HG03460 (cell line): ENCODE measurements at regions not wholly inside any gene's neighbourhood (a gene's known extent, or its start where the extent isn't known, plus 50 kb on each side); places are given as distances from the start of the nearest gene placed in this dataset.

Experiments
- ATAC-seq: cut with Tn5 transposase; IDR thresholded peaks from one replicate; pipeline ENCODE4 v1.9.1; 2021; ENCODE audit not compliant: unreplicated experiment

GRCh38 chr18:37741032-37741623, 175.5 kb upstream of the CELF4 start:
- ATAC-seq: no peak

DNA sequence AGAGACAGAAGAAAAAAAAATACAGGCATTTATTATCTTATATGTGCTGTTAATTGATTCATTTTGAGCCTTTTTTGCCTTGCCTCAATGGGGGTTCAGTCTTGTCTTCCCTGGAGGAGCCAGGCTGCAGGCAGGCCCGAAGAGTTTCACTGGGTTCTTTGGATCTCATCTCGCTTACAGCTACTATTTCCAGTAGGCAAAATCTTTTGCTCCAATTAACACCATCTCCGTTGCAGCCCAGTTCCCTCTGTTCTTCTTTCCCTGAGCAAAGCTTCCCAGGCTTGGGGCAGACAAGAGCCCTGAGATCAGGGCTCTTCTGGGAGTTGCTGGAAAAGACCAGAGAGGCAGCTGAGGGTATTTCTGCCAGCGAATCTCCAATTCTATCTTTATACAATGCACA, 168.8 kb upstream of the CELF4 start:
- ATAC-seq: no peak

GRCh38 chr18:37729716-37730115, 164.1 kb upstream of the CELF4 start:
- ATAC-seq: no peak

- no peak for ATAC-seq
These were observed 158.6 kb upstream of the CELF4 start for GRCh38 chr18:37724206-37724605.

GRCh38 chr18:37721544-37722522, 156.2 kb upstream of the CELF4 start:
- ATAC-seq: no peak

- no peak for ATAC-seq
These were observed 155.1 kb upstream of the CELF4 start for GRCh38 chr18:37720663-37721062.

DNA sequence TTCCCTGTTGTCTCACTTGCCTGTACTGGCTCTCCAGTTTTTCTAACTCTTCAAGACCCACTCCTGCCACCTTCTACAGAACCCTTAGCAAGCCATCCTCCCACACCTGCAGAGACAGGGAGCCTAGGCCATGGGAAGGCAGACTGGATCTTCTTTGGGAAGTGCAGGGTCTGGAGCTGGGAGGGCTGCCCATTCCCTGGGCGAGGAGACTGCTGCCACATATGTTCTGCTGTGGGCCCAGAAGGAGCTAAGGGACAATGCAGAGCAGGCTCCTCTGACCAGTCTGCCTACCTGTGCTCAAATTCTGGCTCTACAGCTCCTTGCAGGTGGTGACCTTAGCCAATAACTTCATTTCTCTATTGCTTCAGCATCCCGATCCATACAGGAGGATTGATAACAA, 152.1 kb upstream of the CELF4 start:
- ATAC-seq: no peak

DNA sequence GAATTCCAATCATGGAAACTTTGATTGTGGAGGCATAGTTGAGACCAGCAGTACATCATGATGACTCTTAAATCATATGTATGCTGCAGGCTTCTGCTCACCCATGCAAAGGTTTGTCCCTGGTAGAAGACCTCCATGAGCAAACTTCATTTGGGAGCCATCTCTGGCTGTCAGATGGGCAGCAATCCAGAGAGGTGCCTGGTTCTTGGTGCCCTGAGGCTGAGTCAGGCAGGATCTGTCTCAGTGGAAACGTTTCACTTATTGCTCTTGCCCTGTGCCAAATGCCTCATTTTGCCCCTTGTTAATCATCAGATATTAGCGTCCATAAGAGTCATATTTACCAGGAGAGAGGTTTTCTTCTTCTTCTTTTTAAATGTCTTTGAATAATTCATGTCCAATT, 151.5 kb upstream of the CELF4 start:
- ATAC-seq: no peak

- no peak for ATAC-seq
These were observed 150.6 kb upstream of the CELF4 start for GRCh38 chr18:37716106-37716735.

- no peak for ATAC-seq
These were observed 149.1 kb upstream of the CELF4 start for GRCh38 chr18:37714691-37715090.

DNA sequence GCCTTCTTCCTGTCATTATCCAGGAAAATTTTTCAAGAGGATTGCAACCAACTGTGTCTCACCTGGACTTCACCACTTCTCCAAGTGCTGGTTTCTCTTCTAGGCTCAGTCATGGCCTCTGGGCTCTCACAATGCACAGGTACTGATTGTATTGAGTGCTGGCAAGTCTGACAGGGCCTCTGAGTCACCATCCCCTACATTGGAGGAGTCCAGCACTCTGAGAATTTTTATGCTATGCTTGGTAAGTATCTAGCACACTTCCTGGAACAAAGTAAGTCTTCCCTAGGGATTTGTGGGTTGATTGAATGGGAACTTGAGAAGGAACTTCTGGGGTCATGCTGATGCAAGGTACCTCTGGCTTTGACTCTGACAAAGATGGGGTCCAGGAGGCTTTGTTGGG, 147.2 kb upstream of the CELF4 start:
- no peak for ATAC-seq

DNA sequence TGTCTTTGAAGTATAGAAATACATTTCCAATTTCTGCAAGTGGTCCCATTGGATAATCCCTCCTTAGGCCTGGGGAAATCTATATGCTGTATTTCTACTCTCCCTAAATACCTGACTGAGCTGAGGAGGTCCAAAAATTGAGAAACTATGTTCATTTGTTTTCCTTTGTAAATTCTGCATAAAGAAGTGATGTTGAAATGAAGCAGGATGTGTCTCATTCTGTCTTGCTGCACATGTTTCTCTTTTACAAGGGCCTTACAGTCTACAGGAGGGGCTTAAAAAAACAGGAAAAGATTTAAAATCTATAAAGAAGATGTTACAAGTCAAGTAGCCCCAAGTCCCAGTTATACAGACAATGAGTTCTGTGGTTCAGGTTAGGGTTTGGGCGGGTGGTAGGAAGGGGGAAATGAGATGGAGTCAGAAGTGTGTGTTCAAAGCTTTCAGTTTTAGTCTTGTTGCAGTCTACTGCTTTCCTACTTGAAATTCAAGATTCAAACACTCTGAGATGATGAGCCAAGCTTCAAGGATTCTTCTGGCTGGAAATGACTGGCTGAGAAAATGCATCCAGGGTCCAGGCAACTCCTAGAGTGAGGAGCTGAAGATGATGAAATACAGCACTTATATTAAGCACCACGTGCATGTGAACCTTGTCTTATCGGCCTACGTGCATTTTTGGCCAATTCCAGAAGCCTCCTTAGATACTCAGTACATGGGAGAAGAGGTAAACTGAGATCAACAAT, 146.3 kb upstream of the CELF4 start:
- ATAC-seq: no peak

DNA sequence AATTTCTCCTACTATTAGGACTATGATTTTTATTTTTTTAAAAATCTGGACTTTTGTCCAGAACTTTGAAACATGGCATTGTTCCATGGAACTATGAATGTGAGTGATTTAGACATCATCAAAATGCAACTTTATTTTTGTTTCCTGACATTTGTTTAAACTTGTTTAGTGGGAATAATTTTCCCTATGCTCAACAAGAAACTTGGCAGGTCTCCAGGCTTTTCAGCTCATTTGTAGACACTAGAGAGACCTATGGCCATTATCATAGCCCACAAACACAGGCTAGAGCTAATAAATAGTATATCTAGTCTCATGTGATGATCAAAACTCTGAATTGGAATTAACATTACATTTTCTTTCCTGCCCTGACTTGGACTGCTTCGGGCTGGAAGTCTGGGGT, 145.1 kb upstream of the CELF4 start:
- no peak for ATAC-seq

- no peak for ATAC-seq
These were observed 144.1 kb upstream of the CELF4 start for GRCh38 chr18:37709740-37710139.

DNA sequence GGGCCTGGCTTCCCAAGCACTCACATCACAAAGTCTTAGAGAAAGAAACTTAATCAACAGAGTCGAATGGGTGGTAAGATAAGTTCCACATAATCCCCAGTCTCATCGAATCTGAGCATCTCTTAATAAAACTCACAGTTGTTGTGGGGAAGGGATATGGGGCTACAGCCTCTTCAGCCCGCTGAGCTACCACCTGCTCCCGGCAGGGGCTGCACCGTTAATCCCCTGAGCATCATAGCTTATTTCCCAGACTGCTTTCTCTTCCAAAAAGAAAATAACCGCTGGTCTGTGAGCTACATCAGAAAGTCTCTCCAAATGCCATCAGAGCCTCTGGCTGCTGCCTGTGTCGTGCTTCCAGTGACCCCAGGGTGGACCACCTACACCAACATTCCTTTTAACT, 139.4 kb upstream of the CELF4 start:
- no peak for ATAC-seq

- no peak for ATAC-seq
These were observed 137.2 kb upstream of the CELF4 start for GRCh38 chr18:37702841-37703240.

- ATAC-seq: no peak
These were observed 136.4 kb upstream of the CELF4 start for GRCh38 chr18:37701967-37702366.

- ATAC-seq: no peak
These were observed 133.0 kb upstream of the CELF4 start for GRCh38 chr18:37698508-37699040.

- no peak for ATAC-seq
These were observed 128.9 kb upstream of the CELF4 start for GRCh38 chr18:37694516-37694915.

DNA sequence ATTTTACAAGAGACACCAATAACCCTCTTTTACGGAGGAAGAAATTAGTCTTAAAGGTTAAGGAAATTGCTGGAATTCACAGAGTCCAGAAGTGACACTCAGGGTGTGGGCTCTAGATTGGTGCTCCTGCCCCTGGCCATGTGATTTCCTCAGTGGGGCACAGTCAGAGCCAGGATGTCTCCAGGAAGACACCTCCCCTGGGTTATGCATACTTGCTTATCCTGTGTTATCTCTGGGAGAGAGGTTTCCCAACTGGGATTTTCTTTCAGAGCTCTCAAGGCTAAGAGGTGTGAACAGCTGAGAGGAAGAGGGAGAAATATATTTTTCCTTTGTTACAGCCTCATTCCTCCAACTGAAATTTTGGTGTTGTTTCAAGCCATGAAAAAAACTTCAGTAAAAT, 125.6 kb upstream of the CELF4 start:
- ATAC-seq: no peak

- ATAC-seq: no peak
These were observed 124.2 kb upstream of the CELF4 start for GRCh38 chr18:37689841-37690240.
